Activated B cell treated with CpG ODN at 0.5 μM for 24 hours (primary cell): ENCODE measurements at regions not wholly inside any gene's neighbourhood (a gene's known extent, or its start where the extent isn't known, plus 50 kb on each side); places are given as distances from the start of the nearest gene placed in this dataset.

Experiments
- ATAC-seq: fragments of 200-7000 bp; cut with Tn5 transposase; one replicate; pipeline ENCODE4 v1.10.0; 2021; ENCODE audit warnings: low read depth, mild to moderate bottlenecking, moderate library complexity
- CTCF ChIA-PET: fragments of 350-600 bp; sonication (Branson Sonifier 250); formaldehyde crosslinking; loops from one replicate; lab custom pipeline; 2021; ENCODE audit warnings: antibody characterized with exemption; lab: Charles Lee
- POLR2A ChIA-PET: fragments of 350-600 bp; sonication (Branson Sonifier 250); formaldehyde crosslinking; loops from one replicate; lab custom pipeline; 2021; ENCODE audit warnings: antibody characterized with exemption; lab: Charles Lee
- DNase-seq: peaks from one replicate; pipeline ENCODE4 v3.0.0; 2022
- H3K27ac Mint-ChIP-seq: one replicate; pipeline ENCODE4 v1.8.0; 2020; ENCODE audit warnings: mixed read lengths
- H3K27me3 Mint-ChIP-seq: one replicate; pipeline ENCODE4 v1.8.0; 2021; ENCODE audit warnings: mixed read lengths
- H3K36me3 Mint-ChIP-seq: one replicate; pipeline ENCODE4 v1.8.0; 2021; ENCODE audit warnings: low read depth, mixed read lengths
- H3K4me1 Mint-ChIP-seq: one replicate; pipeline ENCODE4 v1.8.0; 2021; ENCODE audit warnings: mixed read lengths
- H3K4me3 Mint-ChIP-seq: one replicate; pipeline ENCODE4 v1.8.0; 2020; ENCODE audit warnings: mild to moderate bottlenecking, mixed read lengths
- H3K9me3 Mint-ChIP-seq: one replicate; pipeline ENCODE4 v1.8.0; 2020; ENCODE audit warnings: mixed read lengths
- intact Hi-C: fragments of 100-400 bp; cut with micrococcal nuclease; formaldehyde crosslinking; loops from one replicate; pipeline ENCODE4 v1.15.1; 2024
- TF ChIP-seq, protein P1 (sequence below): fragments of 200-600 bp; IDR thresholded peaks from one replicate; pipeline ENCODE4 v1.8.0; 2022; ENCODE audit warnings: antibody characterized with exemption, mild to moderate bottlenecking

DNA sequence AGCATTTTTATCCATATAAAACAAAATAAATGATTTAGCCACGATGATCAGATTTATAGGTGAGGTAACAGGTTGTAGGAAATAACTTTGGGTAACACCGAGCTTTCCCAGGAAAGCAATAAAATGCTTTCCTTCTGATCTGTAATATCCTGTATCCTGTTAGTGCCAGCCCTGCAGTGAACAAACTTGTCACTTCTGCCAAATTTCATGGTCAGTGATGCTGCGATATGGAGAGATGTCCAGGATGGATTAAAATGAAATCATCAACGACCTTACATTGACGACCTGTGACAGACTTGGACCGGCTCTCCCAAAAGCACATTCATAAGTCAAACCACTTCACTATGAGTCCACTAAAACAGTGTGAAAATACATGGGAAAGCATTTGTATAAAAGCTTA, 608.0 kb upstream of the NRP1 start:
- Mint-ChIP-seq H3K4me3 (no peak overlapping the region), H3K4me1 (no peaks in the 10 kb centered on the region), H3K9me3 (peaks cover 2% of the 10 kb centered on the region), H3K36me3 (no peaks in the 10 kb centered on the region), H3K27ac (no peak overlapping the region), H3K27me3 (no peaks in the 10 kb centered on the region)
- TF ChIP-seq, protein P1, sequence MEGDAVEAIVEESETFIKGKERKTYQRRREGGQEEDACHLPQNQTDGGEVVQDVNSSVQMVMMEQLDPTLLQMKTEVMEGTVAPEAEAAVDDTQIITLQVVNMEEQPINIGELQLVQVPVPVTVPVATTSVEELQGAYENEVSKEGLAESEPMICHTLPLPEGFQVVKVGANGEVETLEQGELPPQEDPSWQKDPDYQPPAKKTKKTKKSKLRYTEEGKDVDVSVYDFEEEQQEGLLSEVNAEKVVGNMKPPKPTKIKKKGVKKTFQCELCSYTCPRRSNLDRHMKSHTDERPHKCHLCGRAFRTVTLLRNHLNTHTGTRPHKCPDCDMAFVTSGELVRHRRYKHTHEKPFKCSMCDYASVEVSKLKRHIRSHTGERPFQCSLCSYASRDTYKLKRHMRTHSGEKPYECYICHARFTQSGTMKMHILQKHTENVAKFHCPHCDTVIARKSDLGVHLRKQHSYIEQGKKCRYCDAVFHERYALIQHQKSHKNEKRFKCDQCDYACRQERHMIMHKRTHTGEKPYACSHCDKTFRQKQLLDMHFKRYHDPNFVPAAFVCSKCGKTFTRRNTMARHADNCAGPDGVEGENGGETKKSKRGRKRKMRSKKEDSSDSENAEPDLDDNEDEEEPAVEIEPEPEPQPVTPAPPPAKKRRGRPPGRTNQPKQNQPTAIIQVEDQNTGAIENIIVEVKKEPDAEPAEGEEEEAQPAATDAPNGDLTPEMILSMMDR: no peak
- CTCF ChIA-PET: no interaction called here
- no peak for DNase-seq
- intact Hi-C loops: no loop called here
- POLR2A ChIA-PET: no interaction called here
- ATAC-seq: no peak

DNA sequence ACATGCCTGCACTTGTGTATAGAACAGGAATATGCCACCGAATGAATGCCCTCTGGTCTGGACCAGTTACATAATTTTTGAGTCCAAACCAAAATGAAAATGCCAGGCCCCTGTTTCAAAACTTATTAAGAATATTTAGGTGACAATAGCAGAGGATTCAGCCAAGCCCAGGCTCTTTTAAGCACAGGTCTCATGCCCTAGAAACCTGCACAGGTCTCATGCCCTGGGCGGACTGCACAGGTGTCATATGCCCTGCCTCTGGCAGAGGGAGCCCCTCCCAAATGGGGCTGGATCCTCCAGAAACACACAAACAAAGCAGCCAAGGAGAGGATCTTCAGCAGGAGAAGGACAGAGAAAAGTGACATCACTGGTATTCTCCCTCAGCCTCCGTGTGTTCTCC, 605.4 kb upstream of the NRP1 start:
- TF ChIP-seq, protein P1: no peak
- DNase-seq: no peak
- H3K9me3 Mint-ChIP-seq: no peaks in the 10 kb centered on the region
- no peak overlapping the region for H3K27ac Mint-ChIP-seq
- CTCF ChIA-PET: no interaction called here
- H3K4me3 Mint-ChIP-seq: no peak overlapping the region
- ATAC-seq: no peak
- H3K27me3 Mint-ChIP-seq: no peaks in the 10 kb centered on the region
- no peaks in the 10 kb centered on the region for H3K4me1 Mint-ChIP-seq
- POLR2A ChIA-PET: no interaction called here
- H3K36me3 Mint-ChIP-seq: no peaks in the 10 kb centered on the region
- intact Hi-C loops: no loop called here

DNA sequence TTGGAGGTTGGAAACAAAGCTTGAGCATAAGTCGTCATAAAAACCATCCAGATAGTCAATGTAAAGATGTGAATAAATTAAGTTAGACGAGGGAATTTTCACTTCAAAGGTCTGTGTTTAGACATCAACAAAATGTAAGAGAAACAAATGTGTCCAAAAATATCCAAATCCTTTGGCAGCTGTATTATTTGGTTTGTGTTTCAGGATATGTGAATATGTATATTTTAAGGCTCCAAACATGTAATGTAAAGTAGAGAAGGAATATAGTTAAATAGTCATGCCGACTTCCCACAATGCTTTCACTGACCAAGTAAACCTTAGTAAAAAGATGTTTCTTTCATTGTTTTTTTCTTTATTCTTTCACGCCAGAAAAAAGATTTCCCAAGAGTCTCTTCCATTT, 604.9 kb upstream of the NRP1 start:
- H3K27me3 Mint-ChIP-seq: no peaks in the 10 kb centered on the region
- no peak overlapping the region for H3K27ac Mint-ChIP-seq
- intact Hi-C loops: no loop called here
- no peak for DNase-seq
- POLR2A ChIA-PET: no interaction called here
- ATAC-seq: no peak
- no peaks in the 10 kb centered on the region for H3K36me3 Mint-ChIP-seq
- H3K9me3 Mint-ChIP-seq: no peaks in the 10 kb centered on the region
- no peaks in the 10 kb centered on the region for H3K4me1 Mint-ChIP-seq
- no peak overlapping the region for H3K4me3 Mint-ChIP-seq
- CTCF ChIA-PET: no interaction called here
- TF ChIP-seq, protein P1: no peak

DNA sequence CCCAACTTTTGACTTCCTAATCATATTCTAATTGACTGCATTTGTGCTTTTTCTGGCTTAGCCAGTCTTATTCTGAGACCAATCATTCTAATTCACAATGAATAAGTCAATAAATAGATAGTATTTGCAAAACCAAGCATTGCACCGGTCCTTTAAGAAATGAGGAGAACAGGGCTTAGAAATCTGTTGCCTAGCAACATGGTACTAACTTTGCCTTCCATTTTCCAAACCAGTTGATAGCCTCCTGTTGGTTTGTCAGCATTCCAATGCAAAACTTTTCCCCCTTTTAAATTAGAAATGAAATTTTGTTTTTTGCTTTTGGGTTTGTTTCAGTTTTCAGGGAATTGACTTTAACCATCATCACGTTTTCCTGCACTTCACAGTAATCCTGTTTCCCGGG, 603.5 kb upstream of the NRP1 start:
- no peaks in the 10 kb centered on the region for H3K36me3 Mint-ChIP-seq
- H3K4me3 Mint-ChIP-seq: no peak overlapping the region
- ChIA-PET CTCF (no interaction called here), POLR2A (no interaction called here)
- no peak overlapping the region for H3K27ac Mint-ChIP-seq
- H3K4me1 Mint-ChIP-seq: no peaks in the 10 kb centered on the region
- no peaks in the 10 kb centered on the region for H3K27me3 Mint-ChIP-seq
- no peak for ATAC-seq
- TF ChIP-seq, protein P1: no peak
- DNase-seq: no peak
- intact Hi-C loops: no loop called here
- H3K9me3 Mint-ChIP-seq: no peaks in the 10 kb centered on the region

DNA sequence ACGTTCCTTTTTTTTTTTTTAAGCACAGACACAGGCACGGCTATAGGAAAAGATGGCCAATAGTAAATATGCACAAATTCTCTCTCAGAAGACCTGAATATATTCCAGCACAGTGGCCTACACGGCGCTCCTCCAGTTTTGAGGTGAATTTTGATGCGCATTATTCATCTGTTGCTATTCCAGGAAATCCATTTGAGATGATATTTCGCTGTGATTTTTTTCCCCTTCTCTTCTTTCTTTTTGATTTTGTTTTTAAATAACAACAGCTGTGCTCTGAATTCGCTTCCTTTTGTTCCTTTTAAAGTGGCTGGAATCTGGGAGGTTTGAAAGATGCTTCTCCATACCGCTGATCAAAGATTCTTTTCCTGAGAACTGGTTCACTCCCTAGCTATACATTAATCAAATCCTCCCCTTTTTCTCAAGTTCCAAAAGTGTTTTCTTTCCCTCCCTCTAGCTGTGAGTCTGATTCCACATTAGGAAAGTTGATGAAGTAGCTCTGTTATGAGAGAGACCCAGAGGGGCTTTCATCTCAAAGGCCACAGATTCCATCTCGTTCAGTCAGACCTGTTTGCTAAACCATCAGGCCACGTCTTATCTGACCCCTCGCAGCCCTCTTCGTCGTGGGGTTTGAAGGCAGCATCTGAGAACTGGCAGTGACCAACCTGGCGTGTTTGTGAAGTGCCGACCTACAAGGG, 602.7 kb upstream of the NRP1 start:
- ChIA-PET CTCF (interaction anchor here (0.6 kb wide), 1 partner anchor 219 kb away, joined by 3 read pairs; no protein-coding TSS in a partner anchor), POLR2A (no interaction called here)
- no peaks in the 10 kb centered on the region for H3K36me3 Mint-ChIP-seq
- H3K9me3 Mint-ChIP-seq: no peaks in the 10 kb centered on the region
- no peak overlapping the region for H3K27ac Mint-ChIP-seq
- ATAC-seq (no peak), DNase-seq (no peak)
- H3K27me3 Mint-ChIP-seq: no peaks in the 10 kb centered on the region
- H3K4me1 Mint-ChIP-seq: no peaks in the 10 kb centered on the region
- H3K4me3 Mint-ChIP-seq: no peak overlapping the region
- TF ChIP-seq, protein P1: no peak
- intact Hi-C loops: no loop called here
